ENCODE measurements at regions not wholly inside any gene's neighbourhood (a gene's known extent, or its start where the extent isn't known, plus 50 kb on each side); places are given as distances from the start of the nearest gene placed in this dataset.

- TF ChIP-seq, protein P1, sequence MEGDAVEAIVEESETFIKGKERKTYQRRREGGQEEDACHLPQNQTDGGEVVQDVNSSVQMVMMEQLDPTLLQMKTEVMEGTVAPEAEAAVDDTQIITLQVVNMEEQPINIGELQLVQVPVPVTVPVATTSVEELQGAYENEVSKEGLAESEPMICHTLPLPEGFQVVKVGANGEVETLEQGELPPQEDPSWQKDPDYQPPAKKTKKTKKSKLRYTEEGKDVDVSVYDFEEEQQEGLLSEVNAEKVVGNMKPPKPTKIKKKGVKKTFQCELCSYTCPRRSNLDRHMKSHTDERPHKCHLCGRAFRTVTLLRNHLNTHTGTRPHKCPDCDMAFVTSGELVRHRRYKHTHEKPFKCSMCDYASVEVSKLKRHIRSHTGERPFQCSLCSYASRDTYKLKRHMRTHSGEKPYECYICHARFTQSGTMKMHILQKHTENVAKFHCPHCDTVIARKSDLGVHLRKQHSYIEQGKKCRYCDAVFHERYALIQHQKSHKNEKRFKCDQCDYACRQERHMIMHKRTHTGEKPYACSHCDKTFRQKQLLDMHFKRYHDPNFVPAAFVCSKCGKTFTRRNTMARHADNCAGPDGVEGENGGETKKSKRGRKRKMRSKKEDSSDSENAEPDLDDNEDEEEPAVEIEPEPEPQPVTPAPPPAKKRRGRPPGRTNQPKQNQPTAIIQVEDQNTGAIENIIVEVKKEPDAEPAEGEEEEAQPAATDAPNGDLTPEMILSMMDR (IDR thresholded peaks at IDR 0.05 in 8 of 11, conservative IDR thresholded peaks at IDR 0.05 in 3 of 11), result no peak
- TF ChIP-seq POLR2A (IDR thresholded peaks at IDR 0.05) (no peak), POLR2AphosphoS5 (IDR thresholded peaks at IDR 0.05) (no peak)
Observed at GRCh38 chr3:66671291-66671690, 170.5 kb upstream of the LRIG1 start.

Data from spleen (tissue), 7 donors.